Mammary epithelial cell (primary cell): ENCODE measurements at regions not wholly inside any gene's neighbourhood (a gene's known extent, or its start where the extent isn't known, plus 50 kb on each side); places are given as distances from the start of the nearest gene placed in this dataset.

Source experiments
- CTCF ChIP-seq, 2 donors: IDR thresholded peaks in 1 of 2; conservative IDR thresholded peaks in 1 of 2; 2 replicates each; pipeline ENCODE4 v1.5.1; 2011 to 2012; ENCODE audit warnings: inconsistent platforms in 2 of 2, low read length in 2 of 2, mild to moderate bottlenecking in 2 of 2, control low read depth in 1 of 2, low read depth in 1 of 2; ENCODE audit not compliant: insufficient read depth in 1 of 2; ENCODE audit errors: extremely low read depth in 1 of 2
- EZH2 ChIP-seq: IDR thresholded peaks from 2 replicates; pipeline ENCODE4 v1.6.1; 2012; ENCODE audit warnings: low read length, inconsistent platforms, borderline replicate concordance

DNA sequence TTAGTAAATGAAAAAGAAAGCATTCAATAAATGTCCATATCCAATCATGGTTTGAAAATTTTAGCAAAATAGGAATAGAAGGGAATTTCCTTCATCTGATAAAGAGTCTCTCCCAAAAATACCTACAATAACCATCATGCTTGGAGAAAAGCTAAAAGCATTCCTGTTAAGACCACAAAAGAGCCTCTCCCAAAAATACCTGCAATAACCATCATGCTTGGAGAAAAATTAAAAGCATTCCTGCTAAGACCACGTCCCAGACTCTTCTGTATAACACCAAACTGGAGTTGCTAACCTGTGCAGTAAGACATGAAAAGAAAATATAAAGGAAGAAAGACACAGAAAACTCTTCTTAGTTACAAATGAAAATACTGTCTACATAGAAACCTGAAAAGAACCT, 69.4 kb downstream of the LINC01488 start:
- TF ChIP-seq CTCF (conservative IDR thresholded peaks at IDR 0.05 in 1 of 2, IDR thresholded peaks at IDR 0.05 in 1 of 2; ENCODE audit: extremely low read depth in 1 of 2, insufficient read depth in 1 of 2, low read depth in 1 of 2, low read length in 2 of 2) (no peak), EZH2 (no peak)
